Upper lobe of left lung (tissue), 4 donors: ENCODE measurements at regions not wholly inside any gene's neighbourhood (a gene's known extent, or its start where the extent isn't known, plus 50 kb on each side); places are given as distances from the start of the nearest gene placed in this dataset.

Source experiments
- EP300 ChIP-seq, 4 donors: sonication (generic); formaldehyde crosslinking; IDR thresholded peaks; one replicate each; pipeline ENCODE4 v1.5.1; 2017; ENCODE audit warnings: antibody characterized with exemption in 4 of 4, control low read depth in 2 of 4
- POLR2AphosphoS5 ChIP-seq, 2 donors: sonication (generic); formaldehyde crosslinking; IDR thresholded peaks; one replicate each; pipeline ENCODE4 v1.5.1; 2017; ENCODE audit warnings: antibody characterized with exemption in 2 of 2
- TF ChIP-seq, protein P1 (sequence below), 6 experiments: fragments of 450-650 bp in 4 of 6; fragments of 200-600 bp in 2 of 6; sonication (generic) in 2 of 6; IDR thresholded peaks; one replicate each; pipeline ENCODE4 v1.5.1; 2016 to 2019; ENCODE audit warnings: antibody characterized with exemption in 6 of 6

DNA sequence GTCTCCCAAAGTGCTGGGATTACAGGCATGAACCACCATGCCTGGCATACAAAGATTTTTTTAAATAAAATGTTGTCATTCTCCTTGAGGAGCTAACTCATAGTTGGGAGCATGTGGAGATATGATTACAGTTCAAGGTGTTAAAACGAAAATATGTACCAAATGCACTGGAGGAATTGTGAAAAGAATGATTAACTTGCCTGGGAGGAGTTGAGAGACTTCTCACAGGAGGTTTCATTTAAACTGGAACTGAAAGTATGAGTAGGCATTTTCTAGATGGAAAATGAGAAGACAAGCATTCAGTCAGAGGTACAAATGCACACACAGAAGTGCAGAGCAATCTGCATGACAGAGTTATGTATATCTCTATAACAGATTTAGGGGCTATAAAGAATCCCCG lies 126.6 kb upstream of the PDE1A start:
- TF ChIP-seq, protein P1, sequence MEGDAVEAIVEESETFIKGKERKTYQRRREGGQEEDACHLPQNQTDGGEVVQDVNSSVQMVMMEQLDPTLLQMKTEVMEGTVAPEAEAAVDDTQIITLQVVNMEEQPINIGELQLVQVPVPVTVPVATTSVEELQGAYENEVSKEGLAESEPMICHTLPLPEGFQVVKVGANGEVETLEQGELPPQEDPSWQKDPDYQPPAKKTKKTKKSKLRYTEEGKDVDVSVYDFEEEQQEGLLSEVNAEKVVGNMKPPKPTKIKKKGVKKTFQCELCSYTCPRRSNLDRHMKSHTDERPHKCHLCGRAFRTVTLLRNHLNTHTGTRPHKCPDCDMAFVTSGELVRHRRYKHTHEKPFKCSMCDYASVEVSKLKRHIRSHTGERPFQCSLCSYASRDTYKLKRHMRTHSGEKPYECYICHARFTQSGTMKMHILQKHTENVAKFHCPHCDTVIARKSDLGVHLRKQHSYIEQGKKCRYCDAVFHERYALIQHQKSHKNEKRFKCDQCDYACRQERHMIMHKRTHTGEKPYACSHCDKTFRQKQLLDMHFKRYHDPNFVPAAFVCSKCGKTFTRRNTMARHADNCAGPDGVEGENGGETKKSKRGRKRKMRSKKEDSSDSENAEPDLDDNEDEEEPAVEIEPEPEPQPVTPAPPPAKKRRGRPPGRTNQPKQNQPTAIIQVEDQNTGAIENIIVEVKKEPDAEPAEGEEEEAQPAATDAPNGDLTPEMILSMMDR (IDR thresholded peaks at IDR 0.05), result no peak
- TF ChIP-seq EP300 (IDR thresholded peaks at IDR 0.05) (no peak), POLR2AphosphoS5 (IDR thresholded peaks at IDR 0.05) (no peak)
